GM21528 (cell line): ENCODE measurements at regions not wholly inside any gene's neighbourhood (a gene's known extent, or its start where the extent isn't known, plus 50 kb on each side); places are given as distances from the start of the nearest gene placed in this dataset.

ENCODE experiments used
- ATAC-seq: cut with Tn5 transposase; IDR thresholded peaks from one replicate; pipeline ENCODE4 v1.9.1; 2021; ENCODE audit warnings: mild to moderate bottlenecking, moderate library complexity; ENCODE audit not compliant: unreplicated experiment, low FRiP score

- no peak for ATAC-seq
Observed at GRCh38 chr17:79506150-79506870, 104.5 kb downstream of the RBFOX3 start.

GRCh38 chr17:79505199-79505598, 105.7 kb downstream of the RBFOX3 start:
- ATAC-seq, result no peak

- no peak for ATAC-seq
Observed at GRCh38 chr17:79504181-79504605, 106.7 kb downstream of the RBFOX3 start.

- ATAC-seq, result no peak
Observed at GRCh38 chr17:79503126-79503839, 107.6 kb downstream of the RBFOX3 start.

- no peak for ATAC-seq
Observed at GRCh38 chr17:79501910-79502309, 108.9 kb downstream of the RBFOX3 start.

- ATAC-seq, result no peak
Observed at GRCh38 chr17:79500745-79501618, 109.9 kb downstream of the RBFOX3 start.

GRCh38 chr17:79498854-79499253, 112.0 kb downstream of the RBFOX3 start:
- no peak for ATAC-seq

- no peak for ATAC-seq
Observed at GRCh38 chr17:79497777-79498348, 113.0 kb downstream of the RBFOX3 start.

GRCh38 chr17:79496422-79497005, 114.3 kb downstream of the RBFOX3 start:
- no peak for ATAC-seq

- no peak for ATAC-seq
Observed at GRCh38 chr17:79495665-79496064, 115.2 kb downstream of the RBFOX3 start.

GRCh38 chr17:79491006-79491405, 119.8 kb downstream of the RBFOX3 start:
- no peak for ATAC-seq

- ATAC-seq, result no peak
Observed at GRCh38 chr17:79490530-79490929, 120.3 kb downstream of the RBFOX3 start.

- no peak for ATAC-seq
Observed at GRCh38 chr17:79487149-79487548, 123.7 kb downstream of the RBFOX3 start.

- no peak for ATAC-seq
Observed at GRCh38 chr17:79485991-79486390, 124.9 kb downstream of the RBFOX3 start.

GRCh38 chr17:79485419-79485985, 125.3 kb downstream of the RBFOX3 start:
- ATAC-seq, result no peak

- ATAC-seq, result no peak
Observed at GRCh38 chr17:79484600-79485418, 126.0 kb downstream of the RBFOX3 start.

- ATAC-seq, result no peak
Observed at GRCh38 chr17:79483842-79484241, 127.0 kb downstream of the RBFOX3 start.

- no peak for ATAC-seq
Observed at GRCh38 chr17:79482727-79483521, 127.9 kb downstream of the RBFOX3 start.
